ENCODE measurements at regions not wholly inside any gene's neighbourhood (a gene's known extent, or its start where the extent isn't known, plus 50 kb on each side); places are given as distances from the start of the nearest gene placed in this dataset.
"Not testable (repeated sequence)": the region's sequence is repeated elsewhere in the genome, so short reads cannot be mapped to it uniquely, and the experiment has no call there.

DNA sequence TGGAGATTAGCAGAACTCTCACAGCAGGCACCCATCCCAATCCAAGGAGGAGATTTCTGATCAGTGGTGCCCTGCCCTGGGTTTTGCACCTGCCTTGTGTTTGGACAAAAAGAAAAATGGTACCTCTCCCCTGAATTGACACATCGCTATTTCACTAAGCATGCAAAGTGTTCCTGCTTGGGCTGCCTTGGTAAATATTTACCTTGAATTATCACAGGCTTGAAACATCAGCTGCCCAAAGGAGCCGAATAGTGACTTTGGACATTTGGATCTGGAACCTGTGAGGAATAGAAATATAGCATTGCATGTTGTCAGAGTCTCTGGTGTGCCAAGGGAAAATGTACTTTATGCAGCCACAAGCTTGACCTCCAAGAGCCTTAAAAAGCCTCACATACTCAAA, 926.4 kb upstream of the FANCL start:
- Histone ChIP-seq H3K27ac (no peak overlapping the region), H3K4me1 (no peaks in the 10 kb centered on the region), H4K20me1 (no peaks in the 10 kb centered on the region), H3K9me3 (replicated peaks in 1 of 11) (no peaks in the 10 kb centered on the region), H3K9ac (no peak overlapping the region), H3K4me3 (no peak overlapping the region), H3K4me2 (no peak overlapping the region), H3K27me3 (no peaks in the 10 kb centered on the region), H3K36me3 (no peaks in the 10 kb centered on the region)
- no peak for TF ChIP-seq Cebpa-rat (IDR thresholded peaks at IDR 0.05)

DNA sequence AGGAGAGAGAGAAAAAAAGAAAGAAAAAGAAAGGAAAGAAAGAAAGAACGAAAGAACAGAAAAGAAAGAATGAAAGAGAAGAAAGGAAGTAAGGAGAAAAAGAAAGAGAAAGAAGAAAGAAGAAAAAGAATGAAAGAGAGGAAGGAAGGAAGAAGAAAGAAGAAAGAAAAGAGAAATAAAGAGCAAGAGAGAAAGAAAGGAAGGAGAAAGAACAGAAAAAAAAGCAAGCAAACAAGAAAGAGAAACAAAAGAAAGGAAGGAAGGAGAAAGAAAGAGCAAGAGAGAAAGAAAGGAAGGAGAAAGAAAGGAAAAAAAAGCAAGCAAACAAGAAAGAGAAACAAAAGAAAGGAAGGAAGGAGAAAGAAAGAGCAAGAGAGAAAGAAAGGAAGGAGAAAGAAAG, 916.8 kb upstream of the FANCL start:
- not testable (repeated sequence) for H3K27me3 ChIP-seq; H3K9me3 ChIP-seq (replicated peaks in 1 of 11); H3K4me2 ChIP-seq; H3K27ac ChIP-seq; H4K20me1 ChIP-seq; H3K4me3 ChIP-seq; H3K36me3 ChIP-seq; H3K4me1 ChIP-seq; H3K9ac ChIP-seq

DNA sequence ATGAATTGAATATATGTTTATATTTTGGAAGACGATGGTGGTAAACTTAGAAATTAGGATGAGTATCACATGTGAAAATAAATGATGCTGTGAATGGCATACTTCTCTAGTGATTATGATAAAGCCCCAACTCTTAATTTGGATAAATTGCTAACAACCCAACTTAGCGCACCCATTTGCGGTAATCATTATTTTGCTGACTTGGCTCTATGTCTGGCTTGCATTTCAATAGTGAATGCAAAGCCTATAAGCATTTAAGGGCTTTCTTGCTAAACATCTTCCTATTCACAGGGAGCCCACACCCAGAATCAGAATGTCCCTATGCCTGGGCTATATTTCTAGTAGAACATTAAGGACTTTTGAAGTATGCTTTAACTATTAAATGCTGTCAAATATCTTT, 910.7 kb upstream of the FANCL start:
- no peaks in the 10 kb centered on the region for H3K36me3 ChIP-seq
- no peak overlapping the region for H3K4me3 ChIP-seq
- H3K9me3 ChIP-seq (replicated peaks in 1 of 11) = no peaks in the 10 kb centered on the region
- TF ChIP-seq Cebpa-rat (IDR thresholded peaks at IDR 0.05) = no peak
- H4K20me1 ChIP-seq = no peaks in the 10 kb centered on the region
- no peak overlapping the region for H3K9ac ChIP-seq
- peaks cover 0 to 9% (median 5%) of the 10 kb centered on the region in 10 experiments; a peak in 6 of 20 replicates for H3K4me1 ChIP-seq
- no peaks in the 10 kb centered on the region for H3K27me3 ChIP-seq
- no peak overlapping the region for H3K4me2 ChIP-seq
- H3K27ac ChIP-seq = no peak overlapping the region

DNA sequence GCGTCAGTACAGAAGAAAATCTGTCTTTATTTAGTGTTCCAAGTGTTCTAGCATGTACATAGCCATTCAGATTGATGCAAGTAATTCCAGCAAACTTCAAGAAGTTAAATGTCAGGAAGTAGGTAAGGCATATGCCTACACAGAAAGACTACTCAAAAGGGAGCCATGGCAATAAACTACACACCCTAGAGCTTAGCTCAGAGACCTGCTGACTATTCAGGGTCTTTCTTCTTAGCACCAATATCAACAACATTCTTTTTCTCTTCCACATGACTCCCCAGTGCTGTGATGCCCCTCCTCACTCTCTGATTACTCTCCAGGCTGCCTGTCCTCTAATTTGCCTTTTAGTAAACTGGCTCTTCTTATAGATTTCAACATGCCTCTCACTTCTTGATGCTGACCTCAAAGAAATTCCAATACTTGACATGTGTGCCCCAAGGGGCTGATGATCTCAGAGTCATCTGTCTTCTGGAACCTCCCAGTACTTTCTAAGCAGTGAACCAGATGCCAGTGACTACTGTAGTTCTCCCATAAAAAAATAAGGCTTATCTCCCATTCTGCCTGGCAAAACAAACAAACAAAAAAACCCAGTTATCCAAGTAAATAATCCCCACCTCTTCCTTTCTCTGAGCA, 909.2 kb upstream of the FANCL start:
- H3K27ac ChIP-seq = no peak overlapping the region
- H3K9me3 ChIP-seq (replicated peaks in 1 of 11) = no peaks in the 10 kb centered on the region
- H3K4me2 ChIP-seq = no peak overlapping the region
- no peak overlapping the region for H3K4me3 ChIP-seq
- no peaks in the 10 kb centered on the region for H4K20me1 ChIP-seq
- no peak for TF ChIP-seq Cebpa-rat (IDR thresholded peaks at IDR 0.05)
- H3K27me3 ChIP-seq = no peaks in the 10 kb centered on the region
- peaks cover 0 to 9% (median 5%) of the 10 kb centered on the region in 10 experiments; a peak in 6 of 20 replicates for H3K4me1 ChIP-seq
- H3K36me3 ChIP-seq = no peaks in the 10 kb centered on the region
- H3K9ac ChIP-seq = no peak overlapping the region

DNA sequence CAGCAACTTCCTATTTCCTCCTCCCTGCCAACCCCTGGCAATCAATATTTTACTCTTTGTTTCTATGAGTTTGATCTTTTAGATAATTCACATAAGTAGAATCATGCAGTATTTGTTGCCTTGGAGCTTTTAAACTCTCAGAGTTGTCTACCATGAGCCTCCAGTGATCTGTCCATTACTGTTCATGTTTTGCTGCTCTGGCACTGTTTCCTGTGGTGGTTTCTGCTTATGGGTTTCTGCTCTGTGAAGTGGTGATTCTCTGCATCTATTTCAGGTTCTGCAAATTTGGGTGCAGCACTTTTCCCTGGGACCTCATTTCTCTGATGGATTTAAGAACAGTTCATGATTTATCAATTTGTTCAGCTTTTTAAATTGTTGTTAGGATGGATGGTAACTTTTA, 908.1 kb upstream of the FANCL start:
- H3K9me3 ChIP-seq (replicated peaks in 1 of 11) = no peaks in the 10 kb centered on the region
- no peaks in the 10 kb centered on the region for H4K20me1 ChIP-seq
- H3K36me3 ChIP-seq = no peaks in the 10 kb centered on the region
- TF ChIP-seq Cebpa-rat (IDR thresholded peaks at IDR 0.05) = no peak
- H3K27ac ChIP-seq = no peak overlapping the region
- no peaks in the 10 kb centered on the region for H3K27me3 ChIP-seq
- H3K4me3 ChIP-seq = no peak overlapping the region
- H3K9ac ChIP-seq = no peak overlapping the region
- peak overlapping the region in 2 of 11 experiments; percentile 10 to 35; a peak in 3 of 22 replicates for H3K4me2 ChIP-seq
- H3K4me1 ChIP-seq = peaks cover 0 to 9% (median 5%) of the 10 kb centered on the region in 10 experiments; a peak in 6 of 20 replicates

DNA sequence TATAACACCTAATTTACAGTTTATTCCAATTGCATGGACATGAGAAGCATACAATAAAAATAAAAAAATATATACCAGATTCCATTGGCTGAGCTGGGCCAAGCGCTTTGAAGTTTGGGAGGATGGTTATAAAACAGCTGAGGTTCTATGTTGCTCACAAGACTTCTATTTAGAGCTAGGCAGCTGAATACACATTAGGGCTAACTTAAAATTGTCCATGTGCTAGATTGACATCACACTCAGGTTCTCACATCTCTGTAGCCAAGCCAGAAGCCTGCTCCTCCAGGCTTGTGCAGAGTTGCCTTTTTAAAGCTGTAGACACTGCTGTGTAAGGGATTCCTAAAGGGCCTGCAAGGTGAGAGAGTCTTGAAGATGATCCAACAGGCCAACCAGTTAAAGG, 871.1 kb upstream of the FANCL start:
- H3K9me3 ChIP-seq (replicated peaks in 1 of 11) = no peaks in the 10 kb centered on the region
- H3K27me3 ChIP-seq = no peaks in the 10 kb centered on the region

DNA sequence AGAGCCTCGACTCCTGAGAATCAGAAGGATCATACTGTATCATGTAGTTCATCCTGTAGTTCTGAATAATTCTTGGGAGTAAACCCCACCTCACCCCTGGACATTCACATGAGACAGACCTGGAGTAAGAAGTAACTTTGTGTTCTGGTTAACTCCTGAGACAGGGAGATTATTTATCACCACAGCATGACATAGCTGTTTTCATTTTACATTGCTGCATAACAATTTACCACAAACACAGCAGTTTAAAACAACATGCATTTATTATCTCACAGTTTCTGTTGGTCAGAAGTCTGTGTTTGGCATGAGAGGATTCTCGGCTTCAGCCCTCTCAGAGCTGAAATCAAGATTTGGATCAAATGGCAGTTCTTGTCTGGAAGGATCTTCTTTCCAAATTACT, 855.8 kb upstream of the FANCL start:
- Histone ChIP-seq H3K9me3 (replicated peaks in 1 of 11) (peaks cover 12 to 30% (median 18%) of the 10 kb centered on the region in 11 experiments), H3K36me3 (no peaks in the 10 kb centered on the region), H3K4me2 (no peak overlapping the region), H3K4me3 (no peak overlapping the region), H4K20me1 (no peaks in the 10 kb centered on the region), H3K4me1 (no peaks in the 10 kb centered on the region), H3K27me3 (no peaks in the 10 kb centered on the region), H3K27ac (no peak overlapping the region), H3K9ac (no peak overlapping the region)
- no peak for TF ChIP-seq Cebpa-rat (IDR thresholded peaks at IDR 0.05)

More for the DNA sequence above, 871.1 kb upstream of the FANCL start:
- Histone ChIP-seq H3K9ac (no peak overlapping the region), H3K27ac (no peak overlapping the region), H4K20me1 (no peaks in the 10 kb centered on the region), H3K4me1 (no peaks in the 10 kb centered on the region), H3K4me3 (no peak overlapping the region), H3K4me2 (no peak overlapping the region), H3K36me3 (no peaks in the 10 kb centered on the region)
- TF ChIP-seq Cebpa-rat (IDR thresholded peaks at IDR 0.05) = no peak

DNA sequence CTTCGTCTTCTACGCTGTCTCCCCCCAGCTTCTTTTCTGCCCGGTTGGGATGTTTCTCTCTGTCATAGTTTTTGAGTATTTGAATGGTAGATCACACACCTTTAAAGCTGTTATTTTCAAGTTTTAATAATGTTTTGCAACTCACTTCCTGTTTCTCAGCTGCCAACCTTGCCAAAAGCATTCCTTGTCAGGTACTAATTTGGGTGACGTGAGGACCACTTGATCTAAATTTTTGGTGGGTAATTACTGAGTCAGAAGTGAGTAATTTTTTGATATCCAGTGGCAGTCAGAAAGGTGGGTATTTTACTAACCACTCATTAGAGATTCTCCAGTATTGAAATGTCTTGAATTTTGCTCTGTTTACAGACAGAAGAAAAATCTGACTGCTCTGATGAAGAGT, 852.4 kb upstream of the FANCL start:
- H3K4me1 ChIP-seq = no peaks in the 10 kb centered on the region
- TF ChIP-seq Cebpa-rat (IDR thresholded peaks at IDR 0.05) = no peak
- H4K20me1 ChIP-seq = no peaks in the 10 kb centered on the region
- no peak overlapping the region for H3K27ac ChIP-seq
- H3K4me3 ChIP-seq = no peak overlapping the region
- H3K9ac ChIP-seq = no peak overlapping the region
- peaks cover 4 to 21% (median 10%) of the 10 kb centered on the region in 11 experiments for H3K9me3 ChIP-seq (replicated peaks in 1 of 11)
- H3K27me3 ChIP-seq = no peaks in the 10 kb centered on the region
- H3K36me3 ChIP-seq = no peaks in the 10 kb centered on the region
- no peak overlapping the region for H3K4me2 ChIP-seq

DNA sequence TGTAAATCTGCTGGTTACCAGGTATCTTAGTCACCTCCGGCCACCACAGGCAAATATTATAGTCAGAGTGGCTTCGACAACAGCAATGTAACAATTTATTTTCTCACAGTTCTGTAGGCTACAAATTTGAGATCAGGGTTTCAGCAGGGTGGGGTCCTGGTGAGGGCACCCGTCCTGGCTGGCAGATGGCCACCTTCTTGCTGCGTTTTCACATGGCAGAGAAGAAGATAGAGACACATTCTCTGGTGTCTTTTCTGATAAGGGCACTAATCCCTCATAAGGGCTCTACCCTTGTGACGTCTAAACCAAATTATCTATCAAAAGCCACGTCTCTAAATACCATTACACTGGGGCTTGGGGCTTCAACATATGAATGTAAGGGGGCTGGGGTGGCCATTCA, 843.2 kb upstream of the FANCL start:
- Histone ChIP-seq H3K4me3 (no peak overlapping the region), H3K9me3 (replicated peaks in 1 of 11) (no peaks in the 10 kb centered on the region), H3K27ac (no peak overlapping the region), H4K20me1 (no peaks in the 10 kb centered on the region), H3K36me3 (no peaks in the 10 kb centered on the region), H3K4me1 (no peaks in the 10 kb centered on the region), H3K9ac (no peak overlapping the region), H3K4me2 (no peak overlapping the region), H3K27me3 (no peaks in the 10 kb centered on the region)
- no peak for TF ChIP-seq Cebpa-rat (IDR thresholded peaks at IDR 0.05)

DNA sequence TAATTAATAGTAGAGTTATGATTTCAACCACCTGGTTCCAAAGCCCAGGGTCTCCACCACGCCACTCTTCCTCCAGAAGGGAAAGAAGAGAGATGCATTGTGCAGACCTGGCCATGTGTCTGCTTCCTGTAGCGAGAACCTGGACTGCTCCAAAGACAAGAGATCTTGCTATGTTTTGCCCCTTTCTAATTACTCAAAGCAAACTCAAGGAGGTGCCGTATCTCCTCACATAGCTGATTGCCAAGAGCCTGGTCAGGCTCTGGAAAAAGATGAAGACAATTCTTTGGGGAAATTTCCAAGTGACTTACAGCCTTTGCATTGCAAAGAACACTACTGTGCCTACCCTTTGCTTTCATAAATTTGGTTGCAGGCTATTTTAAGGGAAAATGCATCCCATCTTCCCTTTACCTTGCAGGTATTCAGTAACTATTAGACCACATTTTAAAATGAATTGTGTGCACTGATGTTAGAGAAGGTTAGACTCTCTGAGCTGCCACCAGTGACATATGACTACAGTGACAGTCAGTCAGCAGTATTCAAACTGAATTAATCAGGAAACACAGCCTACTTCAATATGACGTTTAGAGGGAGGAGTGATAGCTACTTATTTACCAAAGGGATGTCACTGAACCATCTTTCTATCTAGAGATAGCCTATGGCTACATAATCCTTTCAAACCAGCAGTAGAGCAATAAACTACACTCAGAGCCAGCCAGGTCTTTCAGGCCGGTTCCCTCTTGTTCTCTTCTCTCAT, 842.1 kb upstream of the FANCL start:
- H3K27ac ChIP-seq = no peak overlapping the region
- no peaks in the 10 kb centered on the region for H3K4me1 ChIP-seq
- no peak for TF ChIP-seq Cebpa-rat (IDR thresholded peaks at IDR 0.05)
- no peak overlapping the region for H3K9ac ChIP-seq
- H3K27me3 ChIP-seq = no peaks in the 10 kb centered on the region
- H3K36me3 ChIP-seq = no peaks in the 10 kb centered on the region
- no peak overlapping the region for H3K4me3 ChIP-seq
- H4K20me1 ChIP-seq = no peaks in the 10 kb centered on the region
- H3K4me2 ChIP-seq = no peak overlapping the region
- no peaks in the 10 kb centered on the region for H3K9me3 ChIP-seq (replicated peaks in 1 of 11)
